ENCODE measurements at regions not wholly inside any gene's neighbourhood (a gene's known extent, or its start where the extent isn't known, plus 50 kb on each side); places are given as distances from the start of the nearest gene placed in this dataset.
"Not testable (repeated sequence)": the region's sequence is repeated elsewhere in the genome, so short reads cannot be mapped to it uniquely, and the experiment has no call there.

- no peak for DNase-seq
Observed at GRCh38 chr13:44024167-44024845, 144.6 kb downstream of the LACC1 start.

GRCh38 chr13:44024846-44025195 is 145.1 kb downstream of the LACC1 start:
- no peak for DNase-seq

- no peak for DNase-seq
Observed at GRCh38 chr13:44026194-44026593, 146.5 kb downstream of the LACC1 start.

DNA sequence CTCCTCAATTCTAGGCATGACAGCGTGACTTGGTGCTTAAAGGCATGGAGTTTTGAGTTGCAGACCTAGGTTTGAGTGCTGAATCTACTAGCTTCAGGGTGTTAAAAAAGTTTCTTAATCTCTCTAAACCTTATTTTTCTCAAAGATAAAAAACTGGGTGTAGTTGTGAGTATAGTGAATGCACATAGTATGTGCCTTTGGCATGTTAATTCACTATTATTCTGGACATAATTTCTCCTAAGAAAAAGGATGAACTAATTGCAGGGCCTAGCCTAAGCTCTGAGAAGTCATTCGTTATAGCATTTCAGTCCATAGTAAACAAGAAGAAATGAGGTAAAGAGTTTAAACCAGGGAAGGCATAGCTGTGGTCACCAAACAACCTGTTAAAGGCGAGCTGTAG is 149.0 kb downstream of the LACC1 start:
- no peak for DNase-seq

- DNase-seq, result no peak
Observed at GRCh38 chr13:44030615-44031014, 150.9 kb downstream of the LACC1 start.

- DNase-seq, result no peak
Observed at GRCh38 chr13:44031555-44031954, 151.9 kb downstream of the LACC1 start.

- no peak for DNase-seq
Observed at GRCh38 chr13:44032802-44033201, 153.1 kb downstream of the LACC1 start.

DNA sequence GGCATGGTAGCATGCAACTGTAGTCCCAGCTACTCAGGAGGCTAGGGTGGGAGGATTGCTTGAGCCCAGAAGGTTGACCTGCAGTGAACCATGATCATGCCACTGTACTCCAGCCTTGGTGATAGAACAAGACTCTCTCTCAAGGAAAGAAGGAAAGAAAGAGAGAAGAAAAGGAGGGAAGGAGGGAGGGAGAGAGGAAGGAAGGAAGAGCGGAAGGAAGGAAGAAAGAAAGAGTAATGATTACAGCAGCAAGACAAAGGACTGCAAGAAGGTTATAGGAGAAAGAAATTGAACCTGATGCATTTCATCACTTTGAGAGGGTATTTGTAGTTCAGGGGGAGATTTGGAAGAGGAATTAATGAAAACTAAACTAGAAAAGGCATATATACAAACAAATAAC is 155.7 kb downstream of the LACC1 start:
- DNase-seq, result no peak

DNA sequence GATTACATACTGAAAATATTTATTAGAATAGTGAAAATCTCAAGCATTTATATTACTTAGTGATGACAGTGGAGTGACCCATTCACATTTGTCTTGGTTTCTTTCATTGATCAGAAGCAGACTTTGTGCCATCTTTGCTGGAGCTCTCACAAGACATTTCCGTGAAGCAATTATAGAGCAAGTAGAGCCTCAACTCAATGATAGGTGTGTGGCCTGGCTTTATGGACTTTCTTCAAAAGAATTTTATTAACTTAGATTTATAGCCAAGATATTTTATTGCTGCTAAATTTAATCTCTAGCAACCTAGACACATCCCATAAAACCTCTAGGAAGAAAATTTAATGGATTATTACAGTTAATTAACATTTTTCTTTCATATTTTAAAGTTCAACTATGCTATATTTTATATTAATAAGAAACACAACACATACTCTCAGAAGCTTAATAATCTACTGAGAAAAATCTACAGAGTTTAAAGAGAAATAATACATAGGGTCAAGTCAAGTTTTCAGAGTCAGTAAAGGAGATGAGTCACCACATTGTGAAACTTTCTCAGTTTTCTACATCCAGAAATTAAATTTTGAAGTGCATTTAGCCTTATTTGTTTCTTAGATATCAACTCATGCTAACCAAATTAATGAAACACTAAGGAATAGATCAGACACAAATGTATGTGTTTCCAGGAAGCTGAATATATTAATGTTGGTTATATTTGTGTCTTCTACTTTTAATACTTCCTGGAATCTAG is 160.5 kb downstream of the LACC1 start:
- DNase-seq, result no peak

DNA sequence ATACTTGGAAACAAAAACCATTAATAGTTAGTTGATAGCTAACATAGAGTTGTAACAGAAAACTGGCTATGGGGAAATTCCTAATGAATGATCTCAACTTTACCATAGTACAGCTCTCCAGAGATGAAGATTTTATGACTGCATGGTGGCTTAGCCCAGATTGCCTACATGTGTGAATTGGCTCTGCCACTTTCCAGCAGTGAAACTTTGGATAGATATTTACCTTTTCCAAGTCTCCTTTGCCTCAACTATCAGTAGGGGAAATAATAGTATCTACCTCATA is 161.1 kb downstream of the LACC1 start:
- no peak for DNase-seq

DNA sequence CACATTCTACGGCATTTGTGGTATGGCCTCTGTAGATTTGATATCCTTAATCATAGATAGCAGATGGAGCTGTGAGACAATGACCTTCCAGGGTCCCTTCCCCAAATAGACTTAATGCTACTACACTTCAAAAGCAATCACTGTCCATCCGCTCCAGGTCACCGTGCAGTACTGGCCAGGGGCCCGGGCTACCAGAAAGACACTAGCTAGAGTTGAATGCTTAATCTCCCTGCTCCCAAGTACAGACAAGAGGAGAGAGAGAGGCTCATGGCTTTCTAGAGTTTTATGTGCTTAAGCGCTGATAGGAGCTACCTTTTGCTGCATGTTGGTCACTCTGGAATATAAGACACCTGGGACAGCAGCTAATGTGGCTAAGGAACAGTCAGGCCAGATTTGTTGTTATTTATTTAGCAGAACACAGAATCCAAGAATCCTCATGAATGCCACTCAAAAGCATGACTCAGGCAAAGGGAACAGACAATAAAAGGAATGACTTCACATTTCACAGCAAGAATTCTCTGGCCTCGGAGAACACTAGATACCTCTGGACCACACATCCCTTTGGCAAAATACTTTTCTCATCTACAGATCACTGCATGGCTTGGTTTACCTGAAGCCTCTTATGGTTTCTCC is 165.0 kb downstream of the LACC1 start:
- no peak for DNase-seq

DNA sequence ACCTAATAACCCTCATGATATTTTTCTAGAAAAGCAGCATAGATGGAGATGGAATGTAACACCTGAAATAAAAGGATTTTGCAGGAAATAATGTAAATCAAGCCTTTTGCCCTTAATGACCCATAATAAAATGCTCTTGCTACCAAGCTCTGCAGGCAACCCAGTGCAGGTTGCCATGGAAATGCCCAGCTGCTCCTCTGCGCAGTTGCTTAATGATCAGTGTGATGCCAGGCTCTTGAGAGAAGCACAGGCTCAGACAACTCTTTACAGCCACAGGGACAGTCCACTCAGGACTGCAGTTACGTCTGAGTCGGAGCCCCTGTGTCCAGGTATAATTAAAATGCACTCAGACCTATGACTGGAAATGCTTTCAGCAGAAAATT is 165.5 kb downstream of the LACC1 start:
- no peak for DNase-seq

GRCh38 chr13:44046428-44046827 is 166.7 kb downstream of the LACC1 start:
- no peak for DNase-seq

GRCh38 chr13:44048326-44048725 is 168.6 kb downstream of the LACC1 start:
- DNase-seq, result no peak

- DNase-seq, result no peak
Observed at GRCh38 chr13:44049081-44049945, 169.6 kb downstream of the LACC1 start.

- DNase-seq, result no peak
Observed at GRCh38 chr13:44050450-44051063, 170.9 kb downstream of the LACC1 start.

DNA sequence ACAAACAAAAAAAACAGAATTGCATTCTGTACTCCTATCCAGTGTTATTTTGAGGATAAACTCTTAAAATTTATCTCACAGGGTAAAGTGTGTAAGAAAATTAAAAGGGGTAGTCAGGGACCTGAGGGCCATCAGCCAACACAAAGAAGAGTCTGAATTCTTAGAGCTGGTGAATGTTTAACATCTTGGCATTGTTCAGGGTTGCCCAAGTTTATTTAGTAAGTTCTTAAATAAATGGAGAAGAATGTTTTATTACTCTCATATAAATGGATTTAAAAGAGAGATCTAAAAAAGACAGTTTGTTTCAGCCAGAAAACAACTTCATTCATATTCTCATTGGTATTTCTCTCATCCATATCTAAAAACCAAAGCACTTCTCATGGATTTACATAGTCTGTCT is 171.7 kb downstream of the LACC1 start:
- DNase-seq, result no peak

DNA sequence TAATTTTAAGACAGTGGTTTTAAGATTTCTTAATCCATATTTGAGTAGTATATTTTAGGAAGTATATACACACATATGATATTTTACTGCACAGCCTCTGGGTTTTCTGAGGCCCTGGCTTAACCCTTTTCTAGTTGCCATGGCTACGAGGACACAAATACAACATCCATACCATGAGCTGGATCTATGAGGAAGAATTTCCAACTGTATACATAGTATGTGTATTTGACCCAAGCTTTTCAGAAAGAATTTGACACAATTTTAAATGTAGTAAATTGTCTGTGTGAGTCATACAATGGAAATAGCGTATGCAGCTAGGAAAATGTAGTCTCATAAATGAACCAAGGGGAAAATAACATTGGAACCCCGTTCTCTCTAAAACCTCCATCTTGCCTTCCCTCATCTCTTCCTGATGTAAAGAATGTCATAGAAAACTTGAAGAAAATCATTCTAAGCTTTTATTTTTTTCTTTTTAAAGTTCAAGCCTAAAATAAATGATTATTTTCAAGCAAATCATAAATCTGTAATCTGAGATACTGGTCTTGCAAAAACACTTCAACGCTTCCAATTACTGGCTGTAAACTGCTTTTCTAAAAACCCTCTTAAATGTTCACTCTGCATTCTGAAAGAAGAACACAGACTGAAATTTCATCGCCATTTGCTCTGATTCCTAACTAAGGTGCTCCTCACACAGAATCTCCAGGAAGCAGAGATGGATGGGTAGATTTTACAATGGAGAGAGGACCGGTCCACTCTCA is 172.4 kb downstream of the LACC1 start:
- no peak for DNase-seq

DNA sequence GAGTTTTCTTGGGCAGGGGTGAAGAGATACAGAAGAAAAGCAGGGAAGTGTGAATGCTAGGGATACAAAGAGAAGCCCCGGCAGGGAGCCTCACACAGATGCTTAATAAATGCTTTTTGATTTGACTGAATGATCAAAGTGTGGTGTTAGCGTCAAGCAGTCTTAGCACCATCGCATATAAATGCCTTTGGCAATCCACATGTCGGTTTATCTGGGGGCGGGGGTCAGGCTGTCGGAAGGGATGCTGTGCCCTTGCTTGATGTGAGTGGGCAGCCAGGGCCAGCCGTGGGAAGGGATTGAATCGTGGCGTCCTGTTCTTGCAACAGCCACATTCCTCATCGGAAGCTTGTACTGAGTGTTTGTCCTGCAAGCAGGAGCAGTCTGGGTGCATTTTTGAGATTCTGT is 173.1 kb downstream of the LACC1 start:
- DNase-seq, result no peak

DNA sequence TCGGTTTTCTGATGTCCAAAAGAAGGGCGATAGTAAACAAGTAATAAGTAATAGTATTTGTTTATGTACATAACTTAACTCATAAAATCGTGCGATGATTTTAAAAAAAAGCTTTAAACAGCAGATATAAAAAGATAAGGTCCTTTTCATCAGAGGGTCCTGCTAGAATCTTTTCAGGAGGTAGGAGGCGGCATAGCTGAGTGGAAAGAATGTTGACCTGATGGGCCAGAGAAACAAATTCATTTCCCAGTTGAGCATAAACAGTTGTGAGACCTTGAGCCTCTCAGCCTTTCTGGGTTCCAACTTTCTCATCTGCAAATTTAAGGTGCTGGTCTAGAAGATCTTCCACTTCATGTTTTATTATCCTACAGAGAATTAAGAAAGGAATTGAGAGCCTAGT is 173.5 kb downstream of the LACC1 start:
- no peak for DNase-seq

DNA sequence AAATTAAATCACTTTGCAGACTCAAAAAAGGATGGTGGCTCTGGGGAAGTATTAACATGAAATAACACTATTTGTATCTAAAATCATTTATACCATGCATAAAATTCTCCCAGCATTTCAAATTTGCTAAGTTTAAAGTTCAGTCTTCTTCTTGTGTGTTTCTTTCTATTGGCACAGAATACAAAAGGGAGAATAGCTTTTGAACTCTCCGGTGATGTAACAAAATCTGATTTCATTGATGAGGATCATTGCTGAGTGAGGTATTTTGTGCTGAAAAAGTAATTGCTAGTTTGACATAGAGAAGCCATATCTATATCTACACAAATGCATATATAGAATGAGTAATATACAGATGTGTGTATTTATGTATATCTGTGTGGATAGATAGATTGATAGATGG is 174.8 kb downstream of the LACC1 start:
- DNase-seq, result no peak

GRCh38 chr13:44055681-44056080 is 176.0 kb downstream of the LACC1 start:
- not testable (repeated sequence) for DNase-seq
